B cell (primary cell): ENCODE measurements at regions not wholly inside any gene's neighbourhood (a gene's known extent, or its start where the extent isn't known, plus 50 kb on each side); places are given as distances from the start of the nearest gene placed in this dataset.

Experiments used
- ATAC-seq: fragments of 200-7000 bp; cut with Tn5 transposase; one replicate; pipeline ENCODE4 v1.10.0; 2021; ENCODE audit warnings: low read depth, mild to moderate bottlenecking, moderate number of reproducible peaks, moderate library complexity
- CTCF ChIA-PET: fragments of 350-600 bp; sonication (Branson Sonifier 250); formaldehyde crosslinking; loops from one replicate; lab custom pipeline; 2021; ENCODE audit warnings: antibody characterized with exemption, inconsistent platforms; lab: Charles Lee
- POLR2A ChIA-PET: fragments of 350-600 bp; sonication (Branson Sonifier 250); formaldehyde crosslinking; loops from one replicate; lab custom pipeline; 2021; ENCODE audit warnings: antibody characterized with exemption; lab: Charles Lee
- DNase-seq: peaks from one replicate; pipeline ENCODE4 v3.0.0; 2013
- H2AFZ ChIP-seq: 2 replicates; pipeline ENCODE4 v1.6.1; 2012; ENCODE audit warnings: mild to moderate bottlenecking, low read depth, low read length; ENCODE audit not compliant: insufficient read depth, poor library complexity, severe bottlenecking
- H3K27ac ChIP-seq, 2 donors: 1 replicate in 1 of 2; 2 replicates in 1 of 2; pipeline ENCODE4 v1.5.1; 2012 to 2013; ENCODE audit warnings: low read length in 2 of 2, mild to moderate bottlenecking in 2 of 2, moderate library complexity in 1 of 2
- H3K27me3 ChIP-seq, 4 experiments: fragments of 200-600 bp in 1 of 4; sonication (generic) in 1 of 4; replicated peaks in 1 of 4; 1 replicate in 2 of 4; 2 replicates in 2 of 4; pipeline versions ENCODE4 v1.6.1 to v1.7.0; 2013 to 2016; ENCODE audit warnings: low read length in 3 of 4, mild to moderate bottlenecking in 2 of 4, mixed read lengths in 1 of 4, moderate library complexity in 1 of 4; ENCODE audit not compliant: insufficient read depth in 4 of 4, control insufficient read depth in 3 of 4; ENCODE audit errors: control extremely low read depth in 1 of 4
- H3K36me3 ChIP-seq, 2 experiments: replicated peaks in 1 of 2; 1 replicate in 1 of 2; 2 replicates in 1 of 2; pipeline versions ENCODE4 v1.6.1 to v1.7.1; 2013; ENCODE audit warnings: low read length in 1 of 2; ENCODE audit not compliant: insufficient read depth in 2 of 2, control insufficient read depth in 1 of 2; ENCODE audit errors: control extremely low read depth in 1 of 2, extremely low read depth in 1 of 2
- H3K4me1 ChIP-seq, 2 donors: fragments of 200-600 bp in 1 of 2; sonication (generic) in 1 of 2; 1 replicate in 1 of 2; 2 replicates in 1 of 2; pipeline versions ENCODE4 v1.5.1 to v1.6.1; 2013 to 2017; ENCODE audit warnings: low read length in 2 of 2; ENCODE audit not compliant: control insufficient read depth in 2 of 2, insufficient read depth in 2 of 2
- H3K4me2 ChIP-seq: replicated peaks from 2 replicates; pipeline ENCODE3; 2012; ENCODE audit warnings: mild to moderate bottlenecking, low read depth, low read length; ENCODE audit not compliant: poor library complexity, severe bottlenecking
- H3K4me3 ChIP-seq, 5 experiments: fragments of 200-600 bp in 1 of 5; sonication (generic) in 1 of 5; 1 replicate in 3 of 5; 2 replicates in 2 of 5; pipeline versions ENCODE4 v1.5.1 to v1.7.0; 2011 to 2016; ENCODE audit warnings: low read length in 4 of 5, mild to moderate bottlenecking in 4 of 5, low read depth in 2 of 5, control low read depth in 1 of 5, moderate library complexity in 1 of 5; ENCODE audit not compliant: insufficient read depth in 1 of 5; ENCODE audit errors: control extremely low read depth in 1 of 5, extremely low read depth in 1 of 5
- H3K79me2 ChIP-seq: fragments of 200-600 bp; sonication (generic); one replicate; pipeline ENCODE4 v1.6.0; 2016; ENCODE audit warnings: low read length; ENCODE audit not compliant: control insufficient read depth, insufficient read depth
- H3K9ac ChIP-seq: fragments of 200-600 bp; sonication (generic); 2 replicates; pipeline ENCODE4 v1.6.1; 2017; ENCODE audit warnings: mild to moderate bottlenecking, low read length, moderate library complexity
- H3K9me3 ChIP-seq, 3 donors: one replicate each; pipeline versions ENCODE4 v1.6.1 to v1.7.1; 2013; ENCODE audit warnings: low read length in 2 of 3; ENCODE audit not compliant: control insufficient read depth in 2 of 3, insufficient read depth in 1 of 3; ENCODE audit errors: control extremely low read depth in 1 of 3
- H4K20me1 ChIP-seq: 2 replicates; pipeline ENCODE4 v1.6.0; 2012; ENCODE audit warnings: mild to moderate bottlenecking, low read length; ENCODE audit not compliant: insufficient read depth, control insufficient read depth, poor library complexity, severe bottlenecking
- H3K27ac Mint-ChIP-seq: one replicate; pipeline ENCODE4 v1.8.0; 2021; ENCODE audit warnings: mixed read lengths
- H3K27me3 Mint-ChIP-seq: one replicate; pipeline ENCODE4 v1.8.0; 2021; ENCODE audit warnings: mixed read lengths
- H3K4me1 Mint-ChIP-seq: one replicate; pipeline ENCODE4 v1.8.0; 2021; ENCODE audit warnings: mixed read lengths
- H3K4me3 Mint-ChIP-seq: one replicate; pipeline ENCODE4 v1.8.0; 2021; ENCODE audit warnings: mixed read lengths
- H3K9me3 Mint-ChIP-seq: one replicate; pipeline ENCODE4 v1.8.0; 2022; ENCODE audit warnings: mixed read lengths; ENCODE audit not compliant: insufficient read depth
- CTCF ChIP-seq: fragments of 200-600 bp; IDR thresholded peaks from one replicate; pipeline ENCODE4 v1.8.0; 2022; ENCODE audit warnings: antibody characterized with exemption, mild to moderate bottlenecking
- EZH2 ChIP-seq: IDR thresholded peaks from 2 replicates; pipeline ENCODE4 v1.6.1; 2012; ENCODE audit warnings: borderline replicate concordance, low read depth, mild to moderate bottlenecking, moderate library complexity, low read length; ENCODE audit not compliant: insufficient read depth, poor library complexity, severe bottlenecking
- WGBS: methylation state at CpG from one replicate; pipeline ENCODE4 v1.1.5; 2013; ENCODE audit warnings: missing lambda C conversion rate; ENCODE audit not compliant: insufficient coverage; 5-methylcytosine and 5-hydroxymethylcytosine counted together
- intact Hi-C: fragments of 100-400 bp; cut with micrococcal nuclease; formaldehyde crosslinking; loops from one replicate; pipeline ENCODE4 v1.10.0; 2022

GRCh38 chr3:73789825-73790444, 165.2 kb upstream of the PDZRN3 start:
- intact Hi-C loops, result no loop called here
- no peak overlapping the region for H3K9ac ChIP-seq
- H3K4me1 ChIP-seq, result no peaks in the 10 kb centered on the region
- no peak overlapping the region for H3K4me3 Mint-ChIP-seq
- 100% methylated on average over 3 of the region's 3 CpGs for WGBS
- POLR2A ChIA-PET, result no interaction called here
- H3K27me3 Mint-ChIP-seq, result no peaks in the 10 kb centered on the region
- H3K4me1 Mint-ChIP-seq, result no peaks in the 10 kb centered on the region
- H3K36me3 ChIP-seq, result no peaks in the 10 kb centered on the region
- H3K9me3 ChIP-seq, result no peaks in the 10 kb centered on the region
- no peaks in the 10 kb centered on the region for H3K79me2 ChIP-seq
- no peaks in the 10 kb centered on the region for H4K20me1 ChIP-seq
- H2AFZ ChIP-seq, result no peak overlapping the region
- H3K27me3 ChIP-seq, result no peaks in the 10 kb centered on the region
- no peak overlapping the region for H3K27ac Mint-ChIP-seq
- CTCF ChIA-PET, result no interaction called here
- H3K4me3 ChIP-seq, result no peak overlapping the region
- H3K4me2 ChIP-seq, result no peak overlapping the region
- H3K27ac ChIP-seq, result no peak overlapping the region
- no peaks in the 10 kb centered on the region for H3K9me3 Mint-ChIP-seq
- no peak for DNase-seq
- ATAC-seq, result no peak
- TF ChIP-seq EZH2, result no peak
- TF ChIP-seq CTCF, result no peak

GRCh38 chr3:73787620-73788019, 162.9 kb upstream of the PDZRN3 start:
- DNase-seq, result no peak
- POLR2A ChIA-PET, result no interaction called here
- H3K4me1 Mint-ChIP-seq, result no peaks in the 10 kb centered on the region
- no peak overlapping the region for H3K4me3 Mint-ChIP-seq
- ATAC-seq, result no peak
- Histone ChIP-seq H3K4me1 (no peaks in the 10 kb centered on the region), H3K36me3 (no peaks in the 10 kb centered on the region), H3K79me2 (no peaks in the 10 kb centered on the region), H4K20me1 (no peaks in the 10 kb centered on the region), H2AFZ (no peak overlapping the region), H3K4me3 (no peak overlapping the region), H3K27me3 (no peaks in the 10 kb centered on the region), H3K9ac (no peak overlapping the region), H3K4me2 (no peak overlapping the region), H3K9me3 (no peaks in the 10 kb centered on the region), H3K27ac (no peak overlapping the region)
- TF ChIP-seq CTCF (no peak), EZH2 (no peak)
- H3K9me3 Mint-ChIP-seq, result no peaks in the 10 kb centered on the region
- H3K27ac Mint-ChIP-seq, result no peak overlapping the region
- intact Hi-C loops, result no loop called here
- no peaks in the 10 kb centered on the region for H3K27me3 Mint-ChIP-seq
- CTCF ChIA-PET, result no interaction called here
